Suppressor macrophage (primary cell): ENCODE measurements at regions not wholly inside any gene's neighbourhood (a gene's known extent, or its start where the extent isn't known, plus 50 kb on each side); places are given as distances from the start of the nearest gene placed in this dataset.
"Not testable (repeated sequence)": the region's sequence is repeated elsewhere in the genome, so short reads cannot be mapped to it uniquely, and the experiment has no call there.

Experiments
- DNase-seq, 4 experiments: peaks; one replicate each; pipeline ENCODE4 v3.0.0-alpha.2; 2020 to 2022

GRCh38 chr5:110316566-110316965 is 409.9 kb downstream of the TMEM232 start:
- not testable (repeated sequence) for DNase-seq

- DNase-seq = no peak
Measured at GRCh38 chr5:110321117-110321516, 405.4 kb downstream of the TMEM232 start.

DNA sequence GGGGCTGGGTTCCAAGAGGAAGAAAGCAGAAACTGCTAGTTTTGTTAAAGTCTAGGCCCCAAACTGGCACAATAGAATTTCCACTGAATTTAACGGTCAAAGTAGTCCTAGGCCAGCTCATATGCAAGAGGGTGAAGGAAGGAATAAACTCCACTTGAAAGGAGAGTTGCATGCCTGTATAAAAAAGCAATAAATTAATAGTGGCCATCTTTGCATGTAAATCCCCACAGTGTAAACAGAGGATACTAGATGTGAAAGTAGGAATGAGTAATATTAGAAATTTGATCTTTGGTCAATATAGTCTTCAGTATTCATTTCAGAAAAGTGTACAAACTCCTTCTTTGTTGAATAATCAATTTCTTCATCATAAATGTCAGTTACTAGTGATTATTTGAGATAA is 403.1 kb downstream of the TMEM232 start:
- no peak for DNase-seq

- no peak for DNase-seq
Measured at GRCh38 chr5:110323832-110324231, 402.6 kb downstream of the TMEM232 start.

- DNase-seq = no peak
Measured at GRCh38 chr5:110324876-110325275, 401.6 kb downstream of the TMEM232 start.

DNA sequence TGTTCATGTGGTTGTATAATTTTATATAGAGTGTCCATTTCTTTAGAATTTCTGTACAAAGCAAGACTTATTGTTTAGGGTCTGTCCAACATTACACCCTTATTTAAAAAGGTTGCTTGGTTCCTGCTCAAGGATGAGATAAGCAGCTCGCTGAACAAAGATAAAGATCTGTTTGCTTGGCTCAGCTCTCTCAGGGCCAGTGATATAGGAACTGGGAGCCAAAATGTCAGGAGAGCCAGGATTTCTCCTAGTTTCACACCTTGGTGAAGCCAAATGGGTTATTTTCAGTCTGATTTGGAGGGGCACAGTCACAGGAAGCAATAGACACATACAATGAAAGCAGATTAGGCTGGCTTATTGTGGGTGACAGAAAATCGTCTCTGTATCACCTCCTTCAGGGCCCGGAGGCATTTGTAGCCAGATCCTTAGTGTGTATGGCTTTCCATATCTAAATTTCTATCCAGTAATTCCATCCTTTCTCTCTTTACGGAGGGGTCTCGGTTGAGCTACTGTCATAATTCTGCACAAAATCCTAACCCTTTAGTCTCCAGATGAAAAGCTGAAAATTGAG is 396.4 kb downstream of the TMEM232 start:
- no peak for DNase-seq

DNA sequence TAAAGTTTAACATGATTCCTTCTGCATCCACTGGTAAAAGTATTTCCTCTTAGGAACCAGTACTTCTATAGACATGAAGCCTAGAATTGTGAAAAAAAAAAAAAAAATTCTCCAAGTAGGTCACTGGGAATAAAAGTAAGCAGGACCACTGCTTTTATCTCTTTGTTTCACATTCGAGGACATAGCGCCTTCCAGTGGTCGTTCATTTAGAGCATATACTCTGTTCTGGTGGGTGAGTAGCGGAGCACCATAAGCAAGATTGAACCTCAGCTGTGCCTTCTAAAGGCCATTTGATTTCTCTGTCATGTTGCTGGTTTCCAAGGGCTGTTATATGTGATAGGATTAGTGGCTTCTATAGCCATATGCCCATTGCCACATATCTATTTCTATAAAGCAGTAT is 393.1 kb downstream of the TMEM232 start:
- DNase-seq = no peak

- DNase-seq = no peak
Measured at GRCh38 chr5:110335361-110336066, 391.0 kb downstream of the TMEM232 start.

- DNase-seq = no peak
Measured at GRCh38 chr5:110338341-110339083, 388.0 kb downstream of the TMEM232 start.

- no peak for DNase-seq
Measured at GRCh38 chr5:110339399-110339798, 387.1 kb downstream of the TMEM232 start.

GRCh38 chr5:110341836-110342235 is 384.6 kb downstream of the TMEM232 start:
- DNase-seq = no peak

DNA sequence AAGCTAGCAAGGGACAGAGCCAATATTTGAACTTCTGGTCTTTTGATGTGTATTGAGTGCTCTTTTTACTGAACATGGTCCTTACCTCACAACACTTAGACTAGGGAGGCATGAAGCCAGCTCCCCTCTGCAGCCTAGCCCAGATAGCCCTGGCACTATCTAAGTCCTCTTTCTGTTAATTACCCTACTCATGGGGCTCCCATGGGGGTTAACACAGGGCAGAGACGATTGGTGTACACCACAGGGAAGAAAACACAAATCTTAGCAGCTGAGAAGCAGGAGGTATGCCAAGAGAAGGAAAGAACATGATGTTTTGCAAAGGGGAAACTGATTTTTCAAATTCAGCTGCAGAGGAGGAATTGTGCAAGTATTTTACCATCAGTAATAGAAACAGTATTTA is 383.8 kb downstream of the TMEM232 start:
- no peak for DNase-seq

GRCh38 chr5:110343616-110344015 is 382.9 kb downstream of the TMEM232 start:
- DNase-seq = no peak

- DNase-seq = no peak
Measured at GRCh38 chr5:110345623-110346022, 380.8 kb downstream of the TMEM232 start.

DNA sequence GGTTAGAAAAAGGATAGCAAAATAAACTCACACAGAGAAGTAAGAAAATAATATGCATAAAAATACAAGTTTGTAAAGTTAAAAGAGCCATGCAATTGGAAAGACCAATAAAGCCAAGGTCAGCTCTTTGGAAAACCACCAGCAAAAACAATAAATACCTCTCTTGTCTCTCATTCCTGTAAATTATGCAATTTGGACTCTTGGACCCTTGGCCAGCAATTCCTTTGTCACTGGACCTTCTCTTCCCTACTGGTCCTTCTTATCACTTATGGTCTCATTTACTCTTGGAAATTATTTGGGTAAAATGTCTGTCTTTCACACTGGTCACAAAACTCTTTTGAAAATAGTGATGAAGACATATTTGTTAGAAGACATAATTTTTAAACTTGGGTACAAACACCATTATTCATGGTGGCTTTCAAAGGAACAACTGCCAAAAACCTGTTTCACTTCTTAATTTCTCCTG is 379.5 kb downstream of the TMEM232 start:
- DNase-seq = no peak

- no peak for DNase-seq
Measured at GRCh38 chr5:110347781-110348180, 378.7 kb downstream of the TMEM232 start.

- no peak for DNase-seq
Measured at GRCh38 chr5:110351430-110351829, 375.0 kb downstream of the TMEM232 start.

- DNase-seq = no peak
Measured at GRCh38 chr5:110354311-110354710, 372.2 kb downstream of the TMEM232 start.

DNA sequence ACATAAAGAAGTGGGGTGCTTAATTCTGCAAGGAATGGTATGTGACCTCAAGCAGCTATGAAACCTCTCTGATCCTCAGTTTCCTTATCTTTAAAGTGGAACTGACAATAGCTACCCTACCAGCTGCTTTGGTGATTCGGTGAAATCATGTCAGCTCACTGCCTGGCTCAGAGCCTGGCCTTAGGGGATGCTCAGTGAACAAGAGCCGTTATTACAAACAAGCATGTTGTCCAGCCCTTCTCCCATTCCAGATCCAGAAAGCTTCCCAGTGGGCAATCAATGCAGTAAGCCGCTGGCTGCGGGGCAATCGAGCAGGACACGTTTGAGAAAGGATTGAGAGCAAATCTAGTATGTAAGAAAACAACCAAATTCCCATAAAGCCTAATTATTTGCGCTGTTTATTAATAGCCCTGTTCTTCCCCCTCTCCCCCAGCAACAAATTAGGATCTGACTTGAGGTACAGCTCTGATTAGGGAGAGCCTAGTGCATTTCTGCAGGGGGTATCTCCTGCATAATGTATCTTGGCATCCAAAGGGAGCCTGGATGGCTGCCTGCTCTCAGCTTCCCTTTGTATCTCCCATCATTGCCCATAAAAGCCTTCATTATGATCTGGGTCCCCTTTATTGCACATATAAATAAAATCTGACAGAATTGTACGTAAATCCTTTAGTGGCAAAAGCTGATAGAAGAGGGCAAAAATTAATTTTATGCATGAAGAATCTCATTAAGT is 371.4 kb downstream of the TMEM232 start:
- no peak for DNase-seq

DNA sequence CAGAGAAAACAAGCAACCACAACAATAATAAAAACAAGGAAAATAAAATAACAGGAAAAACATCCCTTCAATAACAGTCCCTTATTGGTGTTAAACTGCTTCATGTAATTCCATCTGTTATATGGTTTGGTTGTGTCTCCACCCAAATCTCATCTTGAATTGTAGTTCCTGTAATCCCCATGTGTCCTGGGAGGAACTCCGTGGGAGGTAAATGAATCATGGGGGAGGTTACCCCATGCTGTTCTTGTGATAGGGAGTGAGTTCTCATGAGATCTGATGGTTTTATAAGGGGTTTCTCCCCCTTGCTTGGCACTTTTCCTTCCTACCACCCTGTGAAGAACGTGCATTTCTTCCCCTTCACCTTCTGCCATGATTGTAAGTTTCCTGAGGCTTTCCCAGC is 369.8 kb downstream of the TMEM232 start:
- peak; percentile 6 to 32 (median 28) for DNase-seq

DNA sequence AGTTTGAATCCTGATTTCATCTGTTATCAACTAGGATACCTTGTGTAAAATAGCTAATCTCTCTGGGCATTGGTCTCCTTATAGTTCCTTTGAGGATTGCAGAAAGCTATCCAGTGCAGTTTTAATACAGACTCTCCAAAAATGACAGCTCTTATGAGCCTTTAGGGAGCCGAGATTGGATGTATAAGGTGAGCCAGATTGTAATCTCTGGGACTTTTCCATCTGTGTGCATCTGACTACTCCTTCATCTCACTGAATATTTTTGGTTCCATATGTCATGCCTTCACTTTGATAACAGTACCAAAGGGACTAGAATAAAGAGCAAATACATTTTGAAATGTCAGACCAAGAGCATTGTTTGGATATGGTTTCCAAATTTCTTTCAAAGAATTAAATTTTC is 367.2 kb downstream of the TMEM232 start:
- DNase-seq = no peak

DNA sequence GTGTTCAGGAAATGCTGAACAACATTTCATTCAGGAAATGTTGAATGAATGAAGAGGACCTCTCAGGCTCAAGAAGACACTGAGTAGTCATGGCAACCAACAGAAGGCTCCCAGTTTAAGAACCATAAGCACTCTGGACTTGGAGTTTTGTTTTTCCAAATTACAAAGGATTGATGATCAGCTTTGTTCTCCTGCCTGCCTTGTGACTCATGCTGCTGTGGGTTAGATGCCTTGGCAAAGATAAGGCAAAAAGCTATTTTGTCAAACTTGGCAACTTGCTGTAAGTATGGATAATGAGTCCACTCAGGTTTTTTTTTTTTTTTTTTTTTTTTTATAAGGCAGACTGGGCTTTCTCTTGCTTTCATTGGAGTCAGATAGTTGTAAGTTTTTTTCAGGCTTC is 365.0 kb downstream of the TMEM232 start:
- DNase-seq = no peak

GRCh38 chr5:110362261-110362660 is 364.2 kb downstream of the TMEM232 start:
- no peak for DNase-seq
